ENCODE measurements at regions not wholly inside any gene's neighbourhood (a gene's known extent, or its start where the extent isn't known, plus 50 kb on each side); places are given as distances from the start of the nearest gene placed in this dataset.

GRCh38 chr14:58816416-58817115, 178.8 kb downstream of the DACT1 start:
- DNase-seq, result no peak

DNA sequence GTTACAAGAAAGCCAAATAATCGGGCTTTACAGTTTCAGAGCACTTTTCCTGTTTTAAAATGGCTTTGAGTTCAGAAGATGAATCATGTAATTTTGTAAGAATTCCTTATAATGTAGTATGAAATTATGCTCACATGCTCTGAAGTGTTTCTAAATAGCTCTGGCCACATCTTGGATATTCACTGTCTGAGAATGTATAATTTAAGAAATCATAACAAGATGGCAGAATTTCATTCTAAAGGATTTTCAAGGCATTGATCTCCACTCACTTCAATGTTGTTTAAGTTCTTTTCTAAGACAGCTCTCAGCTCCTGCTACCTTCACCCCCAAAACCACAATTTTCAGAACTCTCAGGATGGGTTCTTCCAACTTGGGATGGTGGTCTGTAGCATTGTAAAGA, 180.1 kb downstream of the DACT1 start:
- DNase-seq, result no peak

DNA sequence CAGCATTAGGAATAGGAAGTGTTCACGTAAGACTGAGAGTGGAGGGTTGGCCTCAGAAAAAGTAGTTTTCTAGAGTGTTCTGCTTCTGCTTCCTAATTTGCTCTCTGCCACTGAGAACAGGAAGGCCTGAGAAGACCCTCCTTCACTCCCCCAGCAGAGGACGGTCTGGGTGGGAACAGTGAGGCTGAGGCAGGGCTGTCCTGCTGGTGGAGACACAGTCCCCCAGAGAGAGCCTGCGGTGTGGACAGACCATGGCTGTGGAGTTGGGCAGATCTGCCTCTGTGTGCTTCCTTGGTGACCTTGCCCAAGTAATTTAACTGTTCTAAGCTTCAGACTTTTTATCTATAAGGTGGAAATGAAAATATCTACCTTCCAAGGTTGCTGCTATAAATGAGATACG, 182.3 kb downstream of the DACT1 start:
- DNase-seq, result no peak

GRCh38 chr14:58821421-58821820, 183.7 kb downstream of the DACT1 start:
- no peak for DNase-seq

DNA sequence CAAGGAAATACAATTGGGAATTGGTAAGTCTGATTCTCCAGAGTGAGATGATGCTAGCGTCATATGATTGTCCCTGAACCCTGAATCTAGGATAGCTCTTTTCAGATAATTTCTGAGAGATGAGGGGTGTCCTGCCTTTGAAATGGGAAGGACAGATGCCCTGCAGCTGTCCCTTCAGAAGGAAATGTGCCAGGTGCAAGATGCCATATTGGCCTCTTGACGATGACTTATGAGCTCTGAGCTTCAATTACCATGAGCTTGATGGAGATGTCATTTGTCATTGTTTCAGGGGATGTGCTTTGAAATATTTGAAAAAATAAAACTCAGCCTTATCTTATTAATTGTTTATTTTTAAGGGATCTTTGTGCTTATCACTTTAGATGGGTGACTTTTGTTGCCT, 185.1 kb downstream of the DACT1 start:
- DNase-seq, result no peak

DNA sequence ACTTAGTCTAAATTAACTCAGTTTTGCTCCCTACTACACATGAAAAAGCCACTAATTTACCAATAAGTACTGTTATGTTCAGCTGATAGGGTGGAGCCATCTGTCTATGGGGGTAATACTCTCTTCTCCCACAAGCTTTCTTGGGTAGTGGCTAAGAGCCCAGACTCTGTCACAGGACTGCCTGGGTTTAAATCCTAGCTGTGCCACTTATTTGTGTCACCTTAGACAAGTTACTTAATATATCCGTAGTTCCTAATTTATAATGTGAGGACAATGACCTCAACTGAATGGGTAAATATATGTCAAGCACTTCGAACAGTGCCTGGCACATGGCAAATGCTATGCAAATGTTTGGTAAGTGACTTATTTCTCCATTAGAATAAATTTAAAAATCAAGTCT, 185.6 kb downstream of the DACT1 start:
- peak in 1 of 2 experiments; percentile 8 for DNase-seq

- DNase-seq, result no peak
Observed at GRCh38 chr14:58824106-58824505, 186.3 kb downstream of the DACT1 start.

DNA sequence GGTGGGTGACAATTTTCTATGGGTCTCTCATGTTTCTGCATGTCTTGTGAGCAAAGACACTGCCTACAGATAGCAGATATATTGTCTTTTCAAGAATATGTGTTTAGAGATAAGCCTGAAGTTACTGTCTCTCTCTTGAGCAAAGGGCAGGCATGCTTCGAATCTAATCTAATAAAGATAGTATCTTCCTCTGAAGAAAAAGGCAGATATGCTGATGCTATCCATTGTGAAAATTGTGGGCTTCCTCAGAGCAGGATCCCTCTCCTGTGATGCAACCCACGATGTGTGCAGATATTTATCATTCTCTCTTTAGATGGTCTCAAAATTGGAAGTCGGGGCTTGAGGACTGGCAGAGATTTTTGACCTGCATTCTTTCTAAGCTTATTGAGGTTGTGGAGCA, 187.0 kb downstream of the DACT1 start:
- DNase-seq, result no peak

DNA sequence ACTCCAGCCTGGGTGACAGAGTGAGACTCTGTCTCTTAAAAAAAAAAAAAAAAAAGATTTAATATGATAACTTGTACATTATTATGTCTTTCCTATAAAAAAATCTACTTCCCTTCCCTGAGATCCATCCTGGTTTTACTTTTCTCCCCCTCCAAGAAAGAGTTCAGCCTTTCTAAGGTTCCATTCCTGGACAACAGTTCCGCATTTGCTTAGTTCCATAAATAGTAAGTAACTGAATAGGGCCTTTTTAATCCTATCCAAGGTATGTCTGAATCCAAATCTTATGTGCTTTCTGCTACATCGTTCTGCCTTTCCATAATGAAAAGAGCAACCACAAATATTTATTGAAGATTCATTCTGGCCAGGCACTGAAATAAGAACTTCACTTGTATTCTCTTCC, 187.8 kb downstream of the DACT1 start:
- no peak for DNase-seq

- peak; percentile 24 to 56 for DNase-seq
Observed at GRCh38 chr14:58826845-58827686, 189.3 kb downstream of the DACT1 start.

GRCh38 chr14:58828298-58828697, 190.5 kb downstream of the DACT1 start:
- no peak for DNase-seq

DNA sequence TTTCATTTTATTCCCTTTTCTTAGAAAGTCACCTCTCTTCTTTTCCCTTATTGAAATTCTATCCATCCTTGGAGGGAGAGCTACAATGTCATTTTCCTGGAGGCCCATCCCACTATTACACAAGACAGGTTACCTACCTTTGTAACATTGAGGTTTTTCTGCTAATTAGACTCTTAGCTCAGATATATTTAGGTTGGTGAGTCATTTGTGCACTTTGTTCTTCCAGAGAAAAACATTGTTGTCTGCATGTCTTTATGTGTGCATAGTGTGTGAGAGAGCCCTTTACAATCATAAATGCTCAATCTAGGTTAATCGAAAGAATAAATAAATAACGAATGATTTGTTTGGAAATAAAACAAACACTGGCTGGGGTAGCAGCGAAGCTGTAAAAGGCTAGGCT, 191.8 kb downstream of the DACT1 start:
- no peak for DNase-seq

GRCh38 chr14:58830121-58830520, 192.4 kb downstream of the DACT1 start:
- DNase-seq, result no peak

DNA sequence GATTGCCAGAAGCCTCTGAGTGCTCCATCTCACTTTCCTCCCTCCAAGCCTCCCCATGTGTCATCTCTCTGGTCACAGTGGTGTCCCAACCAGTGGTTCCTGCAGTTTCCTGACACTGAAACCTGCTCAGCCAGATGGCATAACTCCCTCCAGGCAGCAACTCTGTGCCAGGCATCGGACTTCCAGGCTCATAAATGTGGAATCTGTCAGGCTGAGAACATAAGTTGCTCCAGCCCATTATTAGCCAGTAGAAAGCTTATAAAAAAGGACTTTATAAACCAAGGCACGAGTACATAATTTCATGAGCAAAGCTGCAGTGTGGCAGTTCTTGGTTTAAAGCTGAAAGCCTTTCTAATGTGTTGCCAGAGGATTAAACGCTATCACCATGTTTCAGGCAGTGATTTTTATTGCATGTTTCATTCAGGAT, 194.3 kb downstream of the DACT1 start:
- no peak for DNase-seq

DNA sequence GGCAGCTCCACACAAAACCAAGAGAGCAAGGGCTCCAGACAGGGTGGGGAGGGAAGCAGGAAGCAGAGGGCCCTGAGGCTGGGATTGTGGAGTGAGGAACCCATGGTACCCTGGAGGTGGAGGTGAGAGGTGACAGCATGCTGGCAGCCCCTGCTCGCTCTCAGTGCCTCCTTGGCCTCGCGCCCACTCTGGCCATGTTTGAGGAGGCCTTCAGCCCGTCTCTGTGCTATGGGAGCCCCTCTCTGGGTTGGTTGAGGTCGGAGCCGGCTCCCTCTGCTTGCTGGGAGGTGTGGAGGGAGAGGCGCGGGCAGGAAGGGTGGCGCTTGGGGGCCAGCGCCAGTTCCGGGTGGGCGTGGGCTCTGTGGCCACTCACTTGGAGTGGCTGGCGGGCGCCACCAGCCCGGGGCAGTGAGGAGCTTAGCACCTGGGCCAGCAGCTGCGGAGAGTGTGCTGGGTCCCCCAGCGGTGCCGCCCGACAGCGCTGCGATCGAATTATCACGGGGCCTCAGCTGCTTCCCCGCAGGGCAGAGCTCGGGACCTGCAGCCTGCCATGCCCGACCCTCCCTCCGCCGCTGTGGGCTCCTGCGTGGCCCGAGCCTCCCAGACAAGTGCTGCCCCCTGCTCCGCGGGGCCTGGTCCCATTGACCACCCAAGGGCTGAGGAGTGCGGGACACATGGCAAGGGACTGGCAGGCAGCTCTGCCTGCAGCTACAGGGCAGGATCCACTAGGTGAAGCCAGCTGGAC, 196.0 kb downstream of the DACT1 start:
- DNase-seq, result no peak

GRCh38 chr14:58836303-58836974, 198.7 kb downstream of the DACT1 start:
- no peak for DNase-seq

GRCh38 chr14:58839233-58839632, 201.5 kb downstream of the DACT1 start:
- DNase-seq, result peak in 1 of 2 experiments; percentile 13

DNA sequence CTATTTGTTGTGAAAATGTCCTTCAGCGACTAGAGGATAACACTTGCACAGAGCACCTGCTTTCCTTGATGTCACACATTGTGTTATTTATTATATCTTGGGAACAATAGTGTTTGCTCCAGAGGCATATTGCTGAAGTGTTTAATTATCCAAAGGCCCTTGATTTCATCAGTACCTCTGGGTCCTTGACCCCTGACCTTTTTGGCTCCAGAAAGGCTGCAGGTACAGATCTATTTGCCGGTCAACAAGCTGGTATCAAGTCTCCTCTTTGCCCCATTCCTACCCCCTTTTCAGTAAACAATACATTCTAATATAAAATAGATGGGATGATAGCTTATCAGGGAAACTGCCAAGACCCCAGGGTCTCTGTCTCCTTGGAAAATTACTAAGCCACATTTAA, 206.8 kb downstream of the DACT1 start:
- DNase-seq, result no peak

DNA sequence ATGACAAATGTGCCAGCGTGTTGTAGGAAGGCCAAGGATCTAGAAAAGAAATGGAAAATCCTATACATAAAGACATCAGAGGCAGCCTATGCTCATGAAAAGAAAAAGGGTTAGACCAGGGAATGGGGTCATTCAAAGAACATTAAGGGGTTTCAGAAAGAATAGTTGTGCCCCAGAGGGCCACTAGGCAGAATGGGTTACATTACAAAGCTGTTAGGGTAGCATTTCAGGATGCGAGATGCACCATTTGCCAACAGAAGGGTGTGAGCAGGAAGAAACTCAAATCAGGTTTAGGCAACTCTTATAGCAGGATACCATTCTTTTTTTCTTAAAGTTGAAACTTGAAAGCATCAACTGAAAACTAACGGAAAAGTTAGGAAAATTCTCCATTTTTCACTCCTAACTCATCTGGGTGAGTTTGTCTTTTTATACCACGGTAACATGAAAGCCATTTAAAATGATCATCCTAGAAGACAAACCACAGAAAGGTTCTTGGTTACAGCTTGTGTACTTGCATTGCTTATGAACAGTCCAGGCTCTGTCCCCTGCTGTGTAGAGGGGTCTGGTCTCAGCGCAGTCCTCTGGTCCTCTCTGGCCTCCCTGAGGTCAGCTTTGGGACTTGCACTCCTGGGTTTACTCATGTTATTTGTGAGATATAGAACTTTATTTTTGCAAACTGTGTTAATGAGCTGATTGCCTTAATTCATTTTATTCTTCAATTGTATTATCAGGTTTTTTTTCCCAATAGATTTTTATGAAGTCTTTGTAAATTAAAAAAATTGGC, 209.1 kb downstream of the DACT1 start:
- no peak for DNase-seq

DNA sequence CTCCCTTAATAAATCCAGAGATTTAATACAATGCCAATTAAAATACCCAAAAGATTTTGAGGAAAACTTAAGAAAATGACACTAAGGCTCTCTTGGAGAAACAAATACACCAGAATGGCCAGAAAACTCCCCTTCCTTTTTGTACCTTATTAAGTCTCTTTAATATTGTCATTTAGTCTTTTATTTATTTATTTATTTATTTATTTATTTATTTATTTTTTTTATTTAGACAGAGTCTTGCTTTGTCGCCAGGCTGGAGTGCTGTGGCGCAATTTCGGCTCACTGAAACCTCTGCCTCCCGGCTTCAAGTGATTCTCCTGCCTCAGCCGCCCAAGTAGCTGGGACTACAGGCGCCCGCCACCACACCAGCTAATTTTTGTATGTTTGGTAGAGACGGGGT, 210.6 kb downstream of the DACT1 start:
- no peak for DNase-seq

DNA sequence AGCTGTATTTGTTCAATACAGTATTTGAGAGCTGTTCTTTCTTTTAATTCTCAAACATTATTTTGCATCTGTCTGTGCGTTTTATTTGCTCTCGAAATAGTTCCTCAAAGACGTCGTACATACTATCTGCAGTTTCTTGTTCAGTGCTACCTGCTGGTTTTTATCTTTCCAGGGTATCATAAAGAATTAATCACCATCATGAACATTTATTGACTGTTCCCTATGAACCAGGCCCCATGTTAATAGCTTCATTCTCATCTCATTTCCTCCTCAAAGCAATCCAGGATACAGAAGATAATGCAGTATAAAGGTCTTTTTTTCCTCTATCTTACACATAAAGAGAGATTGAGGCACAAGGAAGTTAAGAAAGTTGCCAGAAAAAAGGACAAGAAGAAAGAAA, 211.8 kb downstream of the DACT1 start:
- DNase-seq, result no peak

GRCh38 chr14:58850011-58850410, 212.2 kb downstream of the DACT1 start:
- DNase-seq, result no peak

Data from NCI-H526 (cell line).